ENCODE measurements at regions not wholly inside any gene's neighbourhood (a gene's known extent, or its start where the extent isn't known, plus 50 kb on each side); places are given as distances from the start of the nearest gene placed in this dataset.
"Not testable (repeated sequence)": the region's sequence is repeated elsewhere in the genome, so short reads cannot be mapped to it uniquely, and the experiment has no call there.

- not testable (repeated sequence) for DNase-seq (ENCODE audit: insufficient read length, low spot score); FAIRE-seq
Observed at GRCh38 chr4:190118519-190118918, 54.2 kb downstream of the DBET start.

- DNase-seq (ENCODE audit: insufficient read length, low spot score); FAIRE-seq: not testable (repeated sequence)
Observed at GRCh38 chr4:190119474-190119873, 54.1 kb upstream of the DUX4 start.

GRCh38 chr4:190120111-190120514, 53.5 kb upstream of the DUX4 start:
- DNase-seq (ENCODE audit: insufficient read length, low spot score); FAIRE-seq: not testable (repeated sequence)

GRCh38 chr4:190120537-190121001, 53.0 kb upstream of the DUX4 start:
- not testable (repeated sequence) for FAIRE-seq; DNase-seq (ENCODE audit: insufficient read length, low spot score)

- not testable (repeated sequence) for FAIRE-seq; DNase-seq (ENCODE audit: insufficient read length, low spot score)
Observed at GRCh38 chr4:190121076-190121671, 52.4 kb upstream of the DUX4 start.

GRCh38 chr4:190121759-190122158, 51.8 kb upstream of the DUX4 start:
- no peak for FAIRE-seq
- no peak for DNase-seq (ENCODE audit: insufficient read length, low spot score)

- peak; percentile 97 for FAIRE-seq
- not testable (repeated sequence) for DNase-seq (ENCODE audit: insufficient read length, low spot score)
Observed at GRCh38 chr4:190122161-190123142, 51.1 kb upstream of the DUX4 start.
